ENCODE measurements at regions not wholly inside any gene's neighbourhood (a gene's known extent, or its start where the extent isn't known, plus 50 kb on each side); places are given as distances from the start of the nearest gene placed in this dataset.

DNA sequence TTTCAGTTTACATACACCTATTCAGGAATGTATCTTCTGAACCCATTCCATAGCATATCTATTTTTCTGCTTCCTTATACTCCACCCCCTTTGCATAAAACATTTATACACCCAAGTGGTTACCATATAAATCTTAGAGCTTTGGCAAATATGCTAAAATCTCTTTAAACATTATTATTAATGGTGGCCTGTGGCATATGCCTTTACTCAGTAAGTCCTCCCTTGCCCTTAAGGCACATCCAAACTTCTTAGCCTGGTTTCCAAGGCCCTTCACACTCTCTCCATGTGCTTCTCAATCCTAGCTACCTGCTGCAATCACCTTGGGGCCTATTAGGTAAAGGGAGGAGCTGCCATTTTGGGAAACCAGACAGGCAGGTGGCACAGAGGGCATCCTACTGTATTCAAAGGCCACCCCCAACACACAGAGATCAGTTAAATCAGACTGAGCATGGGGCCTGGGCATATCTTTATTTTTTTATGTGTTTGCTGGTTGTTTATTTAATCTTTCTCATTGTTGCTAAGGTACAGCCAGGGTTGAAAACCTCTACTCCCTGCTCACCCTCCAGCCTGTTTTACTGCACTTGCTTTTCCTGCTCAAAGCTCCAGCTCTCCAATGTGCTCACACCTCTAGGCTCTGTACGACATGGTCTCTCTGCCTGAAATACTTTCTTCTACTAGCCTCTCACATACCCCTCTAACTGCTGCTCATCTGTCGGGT is 242.8 kb upstream of the HNRNPA3 start:
- H3K27ac ChIP-seq: no peak overlapping the region
- CTCF ChIA-PET: no interaction called here
- TF ChIP-seq, protein P1, sequence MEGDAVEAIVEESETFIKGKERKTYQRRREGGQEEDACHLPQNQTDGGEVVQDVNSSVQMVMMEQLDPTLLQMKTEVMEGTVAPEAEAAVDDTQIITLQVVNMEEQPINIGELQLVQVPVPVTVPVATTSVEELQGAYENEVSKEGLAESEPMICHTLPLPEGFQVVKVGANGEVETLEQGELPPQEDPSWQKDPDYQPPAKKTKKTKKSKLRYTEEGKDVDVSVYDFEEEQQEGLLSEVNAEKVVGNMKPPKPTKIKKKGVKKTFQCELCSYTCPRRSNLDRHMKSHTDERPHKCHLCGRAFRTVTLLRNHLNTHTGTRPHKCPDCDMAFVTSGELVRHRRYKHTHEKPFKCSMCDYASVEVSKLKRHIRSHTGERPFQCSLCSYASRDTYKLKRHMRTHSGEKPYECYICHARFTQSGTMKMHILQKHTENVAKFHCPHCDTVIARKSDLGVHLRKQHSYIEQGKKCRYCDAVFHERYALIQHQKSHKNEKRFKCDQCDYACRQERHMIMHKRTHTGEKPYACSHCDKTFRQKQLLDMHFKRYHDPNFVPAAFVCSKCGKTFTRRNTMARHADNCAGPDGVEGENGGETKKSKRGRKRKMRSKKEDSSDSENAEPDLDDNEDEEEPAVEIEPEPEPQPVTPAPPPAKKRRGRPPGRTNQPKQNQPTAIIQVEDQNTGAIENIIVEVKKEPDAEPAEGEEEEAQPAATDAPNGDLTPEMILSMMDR (conservative IDR thresholded peaks at IDR 0.05; ENCODE audit: low read depth): no peak
- POLR2A ChIA-PET (ENCODE audit: low non-redundant PET): no interaction called here
- DNase-seq (ENCODE audit: low spot score): no peak

DNA sequence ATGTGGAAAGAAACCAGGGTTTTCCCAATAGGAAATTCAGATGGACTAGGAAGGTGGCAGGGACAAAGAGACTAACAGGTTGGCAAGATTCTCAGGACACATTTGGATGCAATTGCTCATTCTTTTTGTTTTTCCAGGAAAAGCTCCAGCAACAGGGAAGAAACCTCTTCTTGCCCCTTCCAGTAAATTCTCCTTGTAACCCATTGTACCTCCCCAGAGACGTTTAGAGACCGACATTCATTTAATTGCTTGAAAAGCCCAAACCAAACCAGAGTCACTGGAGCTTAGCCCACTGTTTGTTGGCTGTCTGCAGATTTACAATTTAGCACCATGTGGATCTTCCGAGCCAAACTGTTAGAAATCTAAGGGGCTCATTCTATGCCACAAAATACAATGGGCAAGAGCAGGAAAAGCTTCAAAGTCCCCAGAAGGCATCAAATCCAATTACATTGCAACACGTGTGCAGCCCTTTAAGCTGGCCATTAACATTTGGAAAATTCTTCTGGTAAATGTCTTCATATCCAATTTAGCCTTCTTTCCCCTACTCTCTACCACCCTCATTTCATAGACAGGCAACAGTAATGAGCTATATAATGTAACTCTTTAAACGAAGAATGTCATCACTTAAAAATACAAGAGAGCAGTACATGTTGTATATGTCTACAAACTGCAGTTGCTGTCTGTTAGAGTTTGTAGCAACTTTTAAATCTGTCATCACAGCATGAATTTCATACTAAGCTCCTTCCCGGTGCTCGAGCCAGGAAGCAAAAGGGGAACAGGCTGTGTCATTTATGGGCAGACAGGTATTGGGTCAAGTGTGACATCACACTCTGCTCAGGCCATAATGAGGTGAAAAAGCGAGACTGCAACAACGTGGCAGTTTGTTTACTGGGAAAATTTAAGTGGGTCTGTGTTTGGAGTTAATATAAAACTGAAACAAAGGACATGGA is 235.6 kb upstream of the HNRNPA3 start:
- ChIA-PET POLR2A (ENCODE audit: low non-redundant PET) (no interaction called here), CTCF (interaction anchor here (0.6 to 1.2 kb wide), 3 partner anchors 172 to 1529 kb away, joined by 3 read pairs; no protein-coding TSS in a partner anchor)
- TF ChIP-seq, protein P1 (conservative IDR thresholded peaks at IDR 0.05; ENCODE audit: low read depth): no peak
- no peak for DNase-seq (ENCODE audit: low spot score)
- no peak overlapping the region for H3K27ac ChIP-seq

DNA sequence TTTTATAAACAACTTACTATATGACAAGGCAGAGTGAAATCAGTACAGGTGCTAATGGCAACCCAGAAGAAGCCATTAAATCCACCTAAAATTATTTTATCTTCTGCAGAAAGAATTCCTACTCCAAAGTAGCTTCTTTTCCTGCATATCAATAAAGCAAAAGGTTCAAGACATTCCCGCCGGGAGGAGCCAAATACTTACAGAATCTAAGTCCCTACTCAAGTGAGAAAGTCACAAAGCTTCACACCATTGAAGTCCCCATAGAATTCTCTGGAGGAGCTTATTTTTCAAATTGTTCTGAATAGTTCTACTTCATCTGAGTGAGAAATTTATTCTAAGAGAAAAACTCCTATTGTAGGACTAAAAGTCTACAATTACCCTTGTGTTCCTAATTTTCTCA is 233.7 kb upstream of the HNRNPA3 start:
- ChIA-PET POLR2A (ENCODE audit: low non-redundant PET) (no interaction called here), CTCF (no interaction called here)
- no peak overlapping the region for H3K27ac ChIP-seq
- TF ChIP-seq, protein P1 (conservative IDR thresholded peaks at IDR 0.05; ENCODE audit: low read depth): no peak
- no peak for DNase-seq (ENCODE audit: low spot score)

DNA sequence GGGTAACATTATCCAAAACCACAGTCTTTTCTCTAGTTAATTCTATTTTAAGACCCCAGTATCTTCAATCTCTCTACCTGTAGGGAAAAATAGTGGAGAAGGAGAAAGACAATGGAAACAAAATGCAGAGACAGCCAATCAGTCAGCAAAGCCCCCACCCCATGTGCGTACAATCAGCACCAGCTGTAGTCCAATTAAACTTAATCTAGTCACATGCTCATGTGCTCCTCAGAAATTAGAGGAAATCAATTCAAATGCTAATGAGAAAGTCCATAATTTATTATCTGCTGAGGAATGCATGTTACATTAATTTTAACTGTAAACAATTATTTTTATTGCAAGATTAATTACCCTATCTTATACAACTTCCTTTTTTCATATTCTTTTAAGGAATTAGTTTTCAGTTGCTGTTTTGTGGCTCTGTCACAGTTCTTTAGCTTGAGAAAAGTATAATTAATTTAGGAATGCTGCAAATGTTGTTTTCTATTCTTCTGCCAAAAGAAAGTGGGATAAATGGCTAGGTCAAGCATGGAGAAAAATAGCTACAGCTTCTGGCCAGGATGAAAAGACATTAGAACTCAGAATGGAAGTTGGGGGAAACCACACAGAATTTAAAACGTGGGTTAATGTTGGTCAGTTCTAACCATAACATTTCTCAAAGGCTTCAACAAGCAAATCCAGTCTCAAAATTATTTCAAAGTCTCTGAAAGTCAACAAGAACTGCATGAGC is 232.4 kb upstream of the HNRNPA3 start:
- CTCF ChIA-PET: no interaction called here
- DNase-seq (ENCODE audit: low spot score): no peak
- H3K27ac ChIP-seq: no peak overlapping the region
- TF ChIP-seq, protein P1 (conservative IDR thresholded peaks at IDR 0.05; ENCODE audit: low read depth): no peak
- POLR2A ChIA-PET (ENCODE audit: low non-redundant PET): no interaction called here

DNA sequence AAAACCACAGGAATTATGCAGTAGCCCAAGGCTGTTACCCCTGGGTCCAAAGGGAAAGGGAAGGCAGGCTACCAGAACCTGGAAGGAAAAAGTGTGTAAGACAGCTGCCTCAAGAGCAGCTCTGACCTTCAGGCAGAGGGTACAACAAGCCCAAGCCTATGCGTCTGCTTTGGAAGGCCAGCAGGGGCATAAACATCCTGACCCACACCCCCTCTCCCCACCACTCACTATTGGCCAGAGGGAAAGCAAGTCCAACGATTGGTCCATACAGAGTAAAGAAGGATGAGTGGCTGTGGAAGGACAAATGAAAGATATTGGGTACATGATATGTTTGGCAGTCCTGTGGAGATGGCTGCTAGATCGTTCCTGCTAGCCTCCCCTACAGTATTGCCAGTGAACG is 227.6 kb upstream of the HNRNPA3 start:
- POLR2A ChIA-PET (ENCODE audit: low non-redundant PET): no interaction called here
- H3K27ac ChIP-seq: no peak overlapping the region
- TF ChIP-seq, protein P1 (conservative IDR thresholded peaks at IDR 0.05; ENCODE audit: low read depth): no peak
- DNase-seq (ENCODE audit: low spot score): no peak
- CTCF ChIA-PET: interaction anchor here (0.6 kb wide), 1 partner anchor 100 kb away, joined by 5 read pairs; no protein-coding TSS in a partner anchor

DNA sequence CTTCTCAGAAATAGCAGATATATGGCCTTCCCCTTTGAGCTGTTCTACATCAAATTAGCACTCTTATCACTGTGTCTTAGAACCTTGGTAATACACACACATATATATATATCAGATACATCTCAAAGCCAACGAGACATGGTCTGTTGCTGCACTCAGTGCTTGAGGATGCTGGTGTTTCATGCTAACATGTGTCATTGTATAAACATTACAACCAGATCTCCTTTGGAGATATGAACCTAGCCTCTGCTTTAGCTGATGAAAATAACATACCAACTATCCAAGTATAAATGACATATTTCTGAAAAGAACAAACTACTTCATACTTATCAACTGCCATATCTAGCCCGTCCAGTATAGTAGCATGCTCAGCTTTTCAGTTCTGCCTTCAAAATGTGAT is 226.7 kb upstream of the HNRNPA3 start:
- H3K27ac ChIP-seq: no peak overlapping the region
- CTCF ChIA-PET: interaction anchor here (0.6 kb wide), 1 partner anchor 100 kb away, joined by 5 read pairs; no protein-coding TSS in a partner anchor
- no peak for DNase-seq (ENCODE audit: low spot score)
- POLR2A ChIA-PET (ENCODE audit: low non-redundant PET): no interaction called here
- TF ChIP-seq, protein P1 (conservative IDR thresholded peaks at IDR 0.05; ENCODE audit: low read depth): no peak

Data from RWPE1 (cell line).